ENCODE measurements at regions not wholly inside any gene's neighbourhood (a gene's known extent, or its start where the extent isn't known, plus 50 kb on each side); places are given as distances from the start of the nearest gene placed in this dataset.

DNA sequence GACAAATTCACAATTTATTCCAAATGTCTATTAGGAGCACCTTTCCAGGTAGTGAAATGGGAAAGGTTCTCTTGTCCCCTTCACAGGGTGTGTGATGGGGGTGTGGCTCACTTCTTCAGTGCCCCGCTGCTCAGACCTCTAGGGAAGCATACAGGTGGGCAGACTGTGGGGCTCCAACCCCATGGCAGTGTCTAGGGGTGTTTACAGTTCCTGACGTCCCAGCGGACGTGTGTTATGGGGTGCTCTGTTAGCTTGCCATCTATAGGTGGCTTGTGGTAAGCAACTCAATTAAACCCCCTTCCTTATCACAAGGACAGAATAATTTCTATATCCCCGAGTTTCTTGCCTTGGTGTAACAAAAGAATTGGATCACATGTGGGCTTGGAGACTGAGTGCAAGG is 67.4 kb upstream of the SPINK5 start:
- TF ChIP-seq, protein P1, sequence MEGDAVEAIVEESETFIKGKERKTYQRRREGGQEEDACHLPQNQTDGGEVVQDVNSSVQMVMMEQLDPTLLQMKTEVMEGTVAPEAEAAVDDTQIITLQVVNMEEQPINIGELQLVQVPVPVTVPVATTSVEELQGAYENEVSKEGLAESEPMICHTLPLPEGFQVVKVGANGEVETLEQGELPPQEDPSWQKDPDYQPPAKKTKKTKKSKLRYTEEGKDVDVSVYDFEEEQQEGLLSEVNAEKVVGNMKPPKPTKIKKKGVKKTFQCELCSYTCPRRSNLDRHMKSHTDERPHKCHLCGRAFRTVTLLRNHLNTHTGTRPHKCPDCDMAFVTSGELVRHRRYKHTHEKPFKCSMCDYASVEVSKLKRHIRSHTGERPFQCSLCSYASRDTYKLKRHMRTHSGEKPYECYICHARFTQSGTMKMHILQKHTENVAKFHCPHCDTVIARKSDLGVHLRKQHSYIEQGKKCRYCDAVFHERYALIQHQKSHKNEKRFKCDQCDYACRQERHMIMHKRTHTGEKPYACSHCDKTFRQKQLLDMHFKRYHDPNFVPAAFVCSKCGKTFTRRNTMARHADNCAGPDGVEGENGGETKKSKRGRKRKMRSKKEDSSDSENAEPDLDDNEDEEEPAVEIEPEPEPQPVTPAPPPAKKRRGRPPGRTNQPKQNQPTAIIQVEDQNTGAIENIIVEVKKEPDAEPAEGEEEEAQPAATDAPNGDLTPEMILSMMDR (IDR thresholded peaks at IDR 0.05) = no peak
- no peak for TF ChIP-seq POLR2A (IDR thresholded peaks at IDR 0.05)

Data from heart left ventricle (tissue), 13 donors.